HuH-7.5 (cell line): ENCODE measurements at regions not wholly inside any gene's neighbourhood (a gene's known extent, or its start where the extent isn't known, plus 50 kb on each side); places are given as distances from the start of the nearest gene placed in this dataset.

Experiments
- DNase-seq: peaks from one replicate; pipeline ENCODE4 v3.0.0; 2011; ENCODE audit warnings: low spot score

DNA sequence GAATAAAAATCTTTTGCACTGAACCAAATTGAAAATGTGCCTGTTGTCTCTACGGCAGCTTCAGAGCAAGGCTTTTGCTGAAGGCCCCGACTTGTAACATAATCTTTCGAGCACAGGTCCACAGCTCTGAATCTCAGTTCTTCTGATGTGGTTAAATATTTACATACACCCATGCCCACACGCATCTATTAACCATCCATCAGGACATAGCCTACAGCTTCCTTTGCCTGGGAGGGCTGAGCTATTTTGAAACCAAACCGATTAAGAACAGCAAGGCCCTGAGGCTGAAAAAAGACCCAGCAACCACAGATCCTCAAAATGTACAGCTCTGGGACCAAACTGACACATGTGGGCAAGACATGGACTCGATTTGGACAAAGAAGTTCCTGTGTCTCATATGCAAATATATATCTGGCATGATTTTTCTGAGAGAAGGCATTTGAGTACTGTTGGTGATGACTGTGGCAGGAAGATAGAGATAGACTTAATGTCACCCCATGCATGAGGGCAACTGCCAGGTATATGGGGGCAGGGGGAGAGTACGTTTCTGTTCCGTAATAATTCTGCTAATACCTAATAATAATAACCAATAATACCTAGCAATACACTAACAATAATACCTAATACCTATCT lies 322.7 kb upstream of the PLET1 start:
- no peak for DNase-seq

GRCh38 chr11:112584672-112585071 lies 324.0 kb upstream of the PLET1 start:
- no peak for DNase-seq

GRCh38 chr11:112587664-112588063 lies 327.0 kb upstream of the PLET1 start:
- DNase-seq: no peak

- peak; percentile 12 for DNase-seq
Measured at GRCh38 chr11:112588252-112588694, 327.6 kb upstream of the PLET1 start.

DNA sequence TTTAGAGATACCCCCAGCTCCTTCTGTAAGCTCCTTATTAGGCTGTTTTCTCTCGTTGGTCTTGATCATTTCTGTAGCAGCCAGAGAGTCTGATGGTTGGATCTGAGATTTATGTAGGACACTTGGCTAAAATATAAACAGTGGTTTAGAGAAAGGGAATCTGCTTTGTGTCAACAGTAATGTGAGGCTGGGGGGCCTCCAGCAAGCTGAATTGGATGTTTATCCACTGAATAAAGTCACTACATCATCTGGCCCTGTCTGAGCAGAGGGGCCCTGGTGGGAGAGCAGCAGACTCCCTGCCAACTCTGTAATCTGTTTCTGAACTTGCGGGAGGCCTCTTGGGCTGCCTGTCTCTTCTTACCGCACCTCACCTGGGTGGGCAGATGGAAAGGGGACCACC lies 328.5 kb upstream of the PLET1 start:
- DNase-seq: no peak

GRCh38 chr11:112590764-112591163 lies 330.1 kb upstream of the PLET1 start:
- DNase-seq: no peak

DNA sequence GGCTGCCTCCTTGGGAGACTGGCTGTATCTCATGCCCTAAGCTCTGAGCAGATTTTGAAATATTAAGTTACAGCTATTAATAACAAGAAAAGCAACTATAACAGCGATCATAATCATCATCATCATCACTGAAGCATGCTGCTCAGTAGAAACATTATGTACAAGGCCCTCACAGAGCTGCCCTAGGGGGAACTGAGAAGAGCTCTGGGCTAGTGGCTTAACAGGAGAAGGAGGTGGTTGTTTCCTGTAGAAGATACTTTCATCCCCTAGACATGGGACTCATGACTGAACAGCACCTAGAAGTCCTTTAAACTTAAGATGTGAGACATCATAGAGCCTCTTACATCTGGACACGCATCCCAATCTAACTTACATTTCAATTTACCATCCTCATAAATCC lies 332.8 kb upstream of the PLET1 start:
- no peak for DNase-seq

- DNase-seq: no peak
Measured at GRCh38 chr11:112596324-112596723, 335.7 kb upstream of the PLET1 start.

- DNase-seq: no peak
Measured at GRCh38 chr11:112597286-112597790, 336.7 kb upstream of the PLET1 start.

- DNase-seq: no peak
Measured at GRCh38 chr11:112599265-112599664, 338.6 kb upstream of the PLET1 start.

DNA sequence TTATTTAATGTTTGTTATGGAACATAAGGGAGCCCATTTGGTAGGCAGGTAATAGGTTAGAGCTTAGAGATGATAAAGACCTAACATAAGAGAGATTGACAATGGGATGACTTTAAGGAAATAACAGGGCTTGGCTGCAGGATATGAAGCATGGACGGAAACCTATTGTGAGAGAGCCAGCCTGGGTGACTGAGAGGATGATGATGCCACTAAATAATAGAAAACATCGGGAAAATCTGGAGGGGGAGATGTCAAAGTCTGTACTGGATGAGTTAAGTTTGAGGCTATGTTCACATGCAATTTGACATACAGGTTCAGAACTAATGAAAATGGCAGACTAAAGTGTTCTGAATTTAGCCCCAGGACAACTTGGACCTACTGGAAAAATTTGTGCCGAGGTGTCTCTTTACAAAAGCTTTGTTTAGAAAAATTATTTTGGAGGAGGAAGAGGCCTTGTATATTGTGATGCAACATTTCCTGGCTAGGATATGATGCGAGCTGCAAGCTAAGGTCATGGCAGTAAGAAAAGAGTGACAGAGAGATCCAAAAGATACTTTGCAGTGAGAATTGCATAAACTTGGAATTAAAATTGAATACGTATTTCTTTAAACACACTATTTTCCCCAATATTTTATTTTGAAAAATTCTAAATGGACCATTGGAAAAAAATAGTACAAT lies 339.3 kb upstream of the PLET1 start:
- DNase-seq: no peak

GRCh38 chr11:112605093-112605666 lies 344.5 kb upstream of the PLET1 start:
- no peak for DNase-seq

GRCh38 chr11:112606656-112607055 lies 346.0 kb upstream of the PLET1 start:
- no peak for DNase-seq

DNA sequence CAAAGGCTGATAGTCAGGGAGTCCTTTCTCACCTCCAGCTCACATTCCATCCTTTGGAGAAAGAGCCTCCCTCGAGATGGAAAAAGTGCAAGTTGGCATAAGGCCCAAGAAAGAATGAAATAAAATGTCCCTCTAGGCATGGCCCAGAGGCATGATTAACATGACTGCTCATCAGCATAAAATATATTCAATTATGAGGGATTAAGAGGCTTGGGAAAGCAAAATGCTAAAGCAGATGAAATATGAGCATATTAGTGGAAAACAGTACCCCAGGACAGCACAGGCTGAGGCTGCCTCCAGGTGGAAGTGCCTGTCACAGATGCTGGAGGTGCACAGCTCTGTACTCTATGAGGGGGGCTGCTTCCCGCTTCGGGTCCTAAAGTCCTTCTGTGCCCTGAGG lies 347.8 kb upstream of the PLET1 start:
- no peak for DNase-seq

- DNase-seq: no peak
Measured at GRCh38 chr11:112610494-112610893, 349.8 kb upstream of the PLET1 start.

DNA sequence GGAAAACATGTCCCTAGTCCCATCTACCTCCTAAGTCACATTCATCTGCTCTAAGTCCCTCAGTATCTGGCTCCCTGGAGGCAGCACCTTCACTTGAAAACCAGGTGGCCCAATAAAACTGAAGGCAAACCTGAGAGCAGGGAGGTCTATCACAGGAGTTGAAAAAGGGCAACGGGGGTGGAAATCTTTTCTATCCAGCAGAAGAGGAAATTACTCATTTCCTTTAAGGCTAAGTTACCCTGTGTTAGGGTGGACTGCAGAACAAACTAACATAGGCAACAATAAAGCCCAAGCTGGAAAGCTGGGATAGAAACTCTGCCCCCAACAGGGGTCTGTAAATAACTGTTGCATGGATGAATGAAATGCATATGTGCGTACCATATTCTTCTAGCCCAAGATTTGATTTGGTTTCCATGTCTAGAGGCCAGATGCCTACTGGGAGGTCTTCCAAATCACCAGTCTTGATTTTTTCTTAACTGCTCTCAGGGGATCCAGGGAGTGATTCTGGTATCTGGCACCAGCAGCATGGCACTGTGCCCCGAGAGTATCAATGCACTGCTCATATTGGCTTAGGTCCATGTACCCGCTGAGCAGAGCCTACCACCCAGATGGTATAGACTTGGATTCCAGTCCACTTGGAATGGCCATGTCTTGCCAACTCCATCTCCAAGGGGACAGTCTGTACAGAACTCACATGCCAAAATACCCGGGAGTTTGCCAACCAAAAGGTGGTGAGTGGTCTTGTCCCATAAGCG lies 350.0 kb upstream of the NCAM1 start:
- DNase-seq: no peak

DNA sequence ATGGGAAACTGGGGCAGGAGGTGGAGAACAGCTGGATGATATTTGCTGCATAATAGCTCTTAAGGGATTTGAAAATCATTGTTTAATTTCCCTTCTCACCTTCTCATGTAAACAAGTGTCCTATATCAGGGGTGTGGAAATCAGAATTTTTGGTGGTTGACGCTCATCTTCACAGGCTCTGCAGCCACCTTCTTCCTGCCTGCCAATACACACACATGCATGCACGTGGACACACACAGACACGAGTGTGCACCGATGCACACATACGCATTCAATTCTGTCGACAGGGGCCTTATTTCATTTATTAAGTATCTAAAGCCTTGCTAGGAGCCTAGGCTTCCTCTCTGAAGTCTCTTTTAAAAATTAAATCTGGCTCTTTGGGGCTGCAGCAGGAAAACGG lies 349.4 kb upstream of the NCAM1 start:
- DNase-seq: no peak

DNA sequence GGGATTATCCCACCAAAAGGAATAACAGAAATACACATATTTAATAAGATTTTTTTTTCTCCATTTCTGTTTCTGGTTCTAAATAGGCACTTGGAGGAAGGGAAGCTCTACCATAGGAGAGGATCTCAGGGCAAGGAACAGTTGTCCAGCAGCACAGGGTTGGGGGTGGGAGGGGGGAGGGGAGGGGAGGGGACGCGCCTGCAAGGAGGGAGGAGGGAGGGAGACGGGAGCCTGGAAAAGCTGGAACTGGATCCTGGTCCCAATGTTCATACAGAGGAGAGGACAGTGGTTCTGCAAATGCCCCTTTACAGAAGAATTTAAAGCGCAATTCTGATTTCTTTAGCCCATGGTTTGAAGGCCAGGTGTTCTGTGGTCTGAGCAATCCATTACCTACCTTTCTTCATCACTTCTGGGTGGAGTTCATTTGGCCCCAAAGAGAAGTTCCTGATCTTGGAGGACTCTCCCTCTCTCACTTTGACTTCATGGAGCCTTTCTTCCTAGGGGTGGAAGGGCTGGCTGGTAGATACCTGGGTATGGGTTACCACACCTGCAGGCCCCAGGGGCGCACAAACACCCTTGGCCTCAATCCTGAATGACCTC lies 348.9 kb upstream of the NCAM1 start:
- no peak for DNase-seq

- no peak for DNase-seq
Measured at GRCh38 chr11:112613051-112613972, 347.9 kb upstream of the NCAM1 start.

DNA sequence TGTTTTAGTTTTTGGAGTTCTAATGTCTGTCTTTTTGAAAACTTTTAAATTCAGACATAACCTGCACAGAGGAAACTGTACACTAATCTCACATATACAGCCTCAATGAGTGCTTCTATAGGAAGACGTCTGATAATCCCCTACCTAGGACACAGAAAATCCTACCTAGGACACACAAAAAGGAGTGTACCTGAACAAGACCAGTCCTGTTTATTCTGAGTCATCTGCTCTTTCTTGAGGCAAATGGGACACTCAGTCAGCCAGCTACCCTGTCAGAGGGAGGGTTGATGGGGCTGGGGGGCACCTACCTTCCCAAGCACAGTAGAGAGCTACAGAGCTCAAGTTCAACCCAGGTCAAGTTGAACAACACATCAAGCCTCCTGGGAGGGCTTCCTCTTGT lies 346.6 kb upstream of the NCAM1 start:
- no peak for DNase-seq

- DNase-seq: no peak
Measured at GRCh38 chr11:112615238-112615637, 346.0 kb upstream of the NCAM1 start.
